Right ventricle myocardium superior (tissue), 1 donor: ENCODE measurements at regions not wholly inside any gene's neighbourhood (a gene's known extent, or its start where the extent isn't known, plus 50 kb on each side); places are given as distances from the start of the nearest gene placed in this dataset.
A peak's percentile ranks its signal among the peaks of the same experiment; 100 is the strongest.
"Not testable (repeated sequence)": the region's sequence is repeated elsewhere in the genome, so short reads cannot be mapped to it uniquely, and the experiment has no call there.

Experiments used
- ATAC-seq: fragments of 200-7000 bp; cut with Tn5 transposase; one replicate; pipeline ENCODE4 v1.9.1; 2020; ENCODE audit warnings: mild to moderate bottlenecking; ENCODE audit not compliant: poor library complexity
- DNase-seq: peaks from one replicate; pipeline ENCODE4 v3.0.0-alpha.2; 2020
- intact Hi-C: fragments of 100-400 bp; cut with DNase I; formaldehyde crosslinking; loops from one replicate; pipeline ENCODE4 v1.11.2; 2022
- donor health status: DM: no; HTN: yes; CAD: no; lungs with severe emphysema.

- intact Hi-C loops: no loop called here
- ATAC-seq (no peak), DNase-seq (no peak)
These were observed 787.7 kb downstream of the MCTP2 start for GRCh38 chr15:95018888-95019545.

- DNase-seq (no peak), ATAC-seq (no peak)
- intact Hi-C loops: no loop called here
These were observed 788.5 kb downstream of the MCTP2 start for GRCh38 chr15:95019907-95020306.

DNA sequence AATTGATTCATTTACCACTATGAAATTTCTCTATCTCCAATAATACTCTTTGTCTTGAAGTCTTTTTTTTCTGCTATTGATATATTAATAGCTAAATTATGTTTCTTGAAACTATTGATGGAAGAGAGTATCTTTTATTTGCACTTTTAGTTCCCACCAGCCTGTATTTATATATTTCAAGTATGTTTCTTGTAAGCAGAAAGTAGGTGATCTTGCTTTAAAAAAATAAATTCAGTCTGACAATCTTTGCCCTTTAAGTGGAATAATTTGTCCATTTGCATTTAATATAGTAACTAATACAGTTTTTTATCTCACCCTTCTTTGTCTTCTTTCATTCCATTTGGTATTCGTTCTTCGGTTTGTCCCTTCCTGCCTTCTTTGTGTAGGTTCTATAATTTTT, 790.5 kb downstream of the MCTP2 start:
- ATAC-seq (no peak), DNase-seq (no peak)
- intact Hi-C loops: no loop called here

- intact Hi-C loops: no loop called here
- DNase-seq: no peak
- no peak for ATAC-seq
These were observed 793.0 kb downstream of the MCTP2 start for GRCh38 chr15:95024351-95024750.

DNA sequence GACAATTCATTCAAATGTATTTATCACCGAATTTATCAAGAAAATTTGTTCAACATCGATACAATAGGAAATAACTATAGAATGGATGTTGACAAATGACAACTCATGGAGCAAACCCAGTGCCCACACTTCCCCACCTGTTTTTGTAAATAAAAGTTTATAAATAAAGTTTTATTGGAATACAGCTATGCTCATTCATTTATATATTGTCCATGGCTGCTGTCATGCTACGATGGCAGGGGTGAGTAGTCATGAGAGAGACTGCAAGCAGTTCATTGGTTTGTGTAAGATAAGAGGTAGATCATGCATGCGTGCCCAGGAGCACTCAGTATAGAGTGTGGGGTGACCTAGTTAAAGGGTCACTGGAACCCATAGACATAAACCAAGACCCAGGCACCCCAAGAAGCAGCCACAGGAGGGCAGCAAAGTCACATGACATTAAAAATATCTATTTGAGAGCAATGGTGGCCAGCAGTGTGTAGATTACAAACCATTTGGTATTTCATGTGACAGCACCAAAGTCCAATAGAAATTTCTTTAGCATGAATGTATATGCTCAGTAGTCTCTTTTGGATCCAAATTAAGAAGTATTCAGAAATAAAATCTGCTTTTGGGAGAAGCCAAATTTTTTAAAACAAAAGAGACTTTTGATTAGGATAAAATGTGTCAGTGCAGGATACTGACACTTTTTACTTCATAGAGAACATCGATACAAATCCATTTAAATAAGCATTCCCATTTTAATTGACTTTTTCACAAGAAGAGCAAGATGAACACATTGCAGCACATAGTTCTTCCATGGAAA, 794.8 kb downstream of the MCTP2 start:
- intact Hi-C loops: no loop called here
- ATAC-seq: no peak
- DNase-seq: no peak

DNA sequence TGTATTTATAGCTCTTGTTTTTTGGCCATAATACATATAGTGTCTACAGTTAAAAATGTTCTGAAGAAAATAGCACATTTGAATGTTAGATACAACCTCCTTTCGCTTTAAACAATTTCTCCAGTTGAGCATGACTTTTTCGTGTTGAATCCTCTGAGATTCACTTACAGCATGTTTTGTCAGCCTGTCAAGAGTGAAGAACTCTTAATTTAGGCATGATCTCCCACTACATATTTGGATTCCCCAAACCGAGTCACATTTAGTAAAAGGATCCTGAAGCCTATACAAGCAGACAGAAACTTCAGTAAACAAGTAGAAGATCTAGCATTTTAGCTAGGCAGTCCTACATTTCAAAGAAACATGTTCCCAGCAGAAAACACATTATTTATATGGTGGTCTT, 796.6 kb downstream of the MCTP2 start:
- DNase-seq (no peak), ATAC-seq (no peak)
- intact Hi-C loops: no loop called here

- no peak for ATAC-seq
- intact Hi-C loops: no loop called here
- no peak for DNase-seq
These were observed 800.8 kb downstream of the MCTP2 start for GRCh38 chr15:95032156-95032555.

- intact Hi-C loops: no loop called here
- DNase-seq (no peak), ATAC-seq (peak; percentile 41)
These were observed 803.7 kb downstream of the MCTP2 start for GRCh38 chr15:95035106-95035505.

- no peak for DNase-seq
- intact Hi-C loops: no loop called here
- no peak for ATAC-seq
These were observed 809.9 kb downstream of the MCTP2 start for GRCh38 chr15:95041297-95041696.

GRCh38 chr15:95043236-95043932, 812.0 kb downstream of the MCTP2 start:
- intact Hi-C loops, DNase-seq, ATAC-seq: not testable (repeated sequence)

DNA sequence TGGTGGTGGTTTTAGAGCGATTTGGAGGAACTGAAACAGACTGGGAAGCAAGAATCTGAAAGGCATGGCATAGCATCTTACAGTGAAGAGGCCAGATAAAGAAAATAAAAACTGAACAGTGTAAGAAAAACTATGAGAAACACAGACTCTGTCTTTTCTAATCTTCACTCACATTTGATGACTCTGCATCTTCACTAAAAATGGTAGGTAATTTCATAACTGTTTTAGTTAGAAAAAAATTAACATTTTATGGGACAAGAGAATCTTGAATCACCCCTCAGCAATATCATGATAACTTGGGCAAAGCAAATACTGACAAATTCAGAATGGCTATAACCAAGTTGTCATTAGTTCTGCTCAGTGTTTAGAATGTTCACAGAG, 812.6 kb downstream of the MCTP2 start:
- intact Hi-C loops: no loop called here
- no peak for ATAC-seq
- no peak for DNase-seq

GRCh38 chr15:95044745-95045417, 813.5 kb downstream of the MCTP2 start:
- intact Hi-C loops: no loop called here
- DNase-seq (no peak), ATAC-seq (no peak)

- intact Hi-C loops: no loop called here
- ATAC-seq: no peak
- DNase-seq: no peak
These were observed 820.5 kb downstream of the MCTP2 start for GRCh38 chr15:95051861-95052260.

DNA sequence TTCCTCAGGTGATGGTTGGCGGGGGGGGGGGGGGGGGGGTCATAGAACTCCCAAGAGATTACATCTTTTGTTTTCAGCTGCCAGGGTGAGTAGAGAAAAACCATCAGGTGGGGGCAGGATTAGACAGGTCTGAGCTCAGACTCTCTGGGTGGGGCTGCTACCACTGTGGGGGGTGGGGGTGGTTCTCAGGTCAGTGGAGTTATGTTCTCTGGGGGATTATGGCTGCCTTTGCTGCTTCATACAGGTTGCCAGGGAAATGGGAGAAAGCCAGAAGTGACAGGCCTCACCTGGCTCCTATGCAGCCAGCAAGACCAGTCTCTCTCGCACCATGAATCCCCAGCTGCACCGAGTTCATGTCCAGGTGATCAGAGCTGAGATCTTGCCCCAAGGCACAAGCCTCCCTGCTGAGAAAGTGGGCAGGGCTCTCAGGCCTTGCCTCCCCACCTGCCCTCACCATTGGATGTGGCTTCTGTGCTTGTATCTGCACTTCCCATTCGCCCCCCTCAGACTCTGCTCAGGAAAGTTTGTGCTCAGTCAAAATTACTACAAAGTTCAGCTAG, 828.1 kb downstream of the MCTP2 start:
- DNase-seq: no peak
- intact Hi-C loops: no loop called here
- no peak for ATAC-seq

- DNase-seq: no peak
- no peak for ATAC-seq
- intact Hi-C loops: no loop called here
These were observed 837.5 kb downstream of the MCTP2 start for GRCh38 chr15:95068701-95069521.

DNA sequence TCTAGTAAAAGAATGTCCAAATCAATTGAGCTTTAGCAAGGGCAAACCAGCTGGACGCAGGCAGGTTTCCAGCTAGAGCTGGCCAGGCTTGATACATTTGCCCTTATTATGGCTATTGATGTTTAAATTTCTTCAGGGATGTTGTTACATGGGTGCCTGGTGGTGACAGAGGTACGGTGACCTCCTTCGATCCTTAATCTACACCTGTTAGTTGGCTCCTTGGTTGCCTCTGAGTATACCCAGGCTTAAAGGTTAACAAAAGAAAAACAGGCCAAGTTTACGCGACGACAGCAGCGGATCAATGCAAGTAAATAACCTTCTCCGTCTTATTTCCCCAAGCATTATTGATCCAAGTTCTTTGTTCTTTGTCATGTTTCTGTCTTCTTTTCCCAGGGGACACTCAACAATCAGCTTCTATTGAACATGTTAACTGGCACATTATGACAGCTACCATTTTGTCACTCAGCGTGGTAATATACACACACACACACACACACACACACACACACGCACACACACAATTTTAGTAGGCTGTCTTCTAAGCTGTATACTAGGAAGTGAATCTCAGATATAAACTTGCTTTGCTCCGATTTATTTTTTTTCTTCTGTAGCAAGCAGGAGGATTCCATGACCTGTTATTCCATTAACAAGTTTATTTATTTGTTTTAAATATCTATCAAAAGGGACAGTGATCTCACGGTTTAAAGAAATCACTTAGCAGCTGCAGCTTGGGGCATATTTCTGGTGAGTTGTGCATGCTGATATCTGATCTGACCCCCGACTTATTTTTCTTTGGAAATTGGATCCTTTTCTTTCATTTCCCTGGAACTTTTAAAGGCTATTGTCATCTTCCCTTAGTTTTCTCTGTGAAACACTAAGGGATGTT, 844.7 kb downstream of the MCTP2 start:
- intact Hi-C loops: no loop called here
- ATAC-seq (no peak), DNase-seq (no peak)

GRCh38 chr15:95076678-95076990, 845.3 kb downstream of the MCTP2 start:
- ATAC-seq (no peak), DNase-seq (no peak)
- intact Hi-C loops: no loop called here

GRCh38 chr15:95078003-95078402, 846.6 kb downstream of the MCTP2 start:
- ATAC-seq (no peak), DNase-seq (no peak)
- intact Hi-C loops: no loop called here
